HepG2 (cell line): ENCODE measurements at regions not wholly inside any gene's neighbourhood (a gene's known extent, or its start where the extent isn't known, plus 50 kb on each side); places are given as distances from the start of the nearest gene placed in this dataset.

Experiments
- BHLHE40 ChIP-seq: IDR thresholded peaks from 2 replicates; pipeline ENCODE4 v1.6.1; 2011; ENCODE audit warnings: low read length, improper control_type of control experiment
- CHD2 ChIP-seq: IDR thresholded peaks from 2 replicates; pipeline ENCODE4 v1.6.1; 2011; ENCODE audit warnings: low read depth, low read length, improper control_type of control experiment
- FOXA1 ChIP-seq, 2 experiments: fragments of 450-650 bp in 1 of 2; sonication (generic) in 1 of 2; formaldehyde crosslinking in 1 of 2; IDR thresholded peaks; 2 replicates each; pipeline versions ENCODE4 v1.4.0 to v1.6.1; 2016 to 2020; ENCODE audit warnings: missing genetic modification reagents in 1 of 2
- ISL2 ChIP-seq: sonication (generic); formaldehyde crosslinking; IDR thresholded peaks from 2 replicates; pipeline ENCODE4 v1.5.0; 2020; ENCODE audit warnings: missing genetic modification reagents
- KDM1A ChIP-seq: IDR thresholded peaks from 2 replicates; pipeline ENCODE4 v1.6.1; 2016; ENCODE audit warnings: missing compliant biosample characterization
- KDM2A ChIP-seq: sonication (generic); formaldehyde crosslinking; IDR thresholded peaks from 2 replicates; pipeline ENCODE4 v1.4.0; 2020; ENCODE audit warnings: low read depth, missing genetic modification reagents, borderline replicate concordance
- NFIB ChIP-seq: sonication (generic); formaldehyde crosslinking; IDR thresholded peaks from 2 replicates; pipeline ENCODE4 v1.9.0; 2021; ENCODE audit warnings: missing genetic modification reagents, mild to moderate bottlenecking, borderline replicate concordance
- RBM22 ChIP-seq: fragments of 200-400 bp; formaldehyde crosslinking; optimal IDR thresholded peaks from 2 replicates; pipeline ENCODE3; 2017; ENCODE audit warnings: mild to moderate bottlenecking, low read length, moderate library complexity
- TMF1 ChIP-seq: sonication (generic); formaldehyde crosslinking; IDR thresholded peaks from 2 replicates; pipeline ENCODE4 v1.8.1; 2022; ENCODE audit warnings: low read depth, missing genetic modification reagents
- XRCC5 ChIP-seq: fragments of 200-400 bp; formaldehyde crosslinking; optimal IDR thresholded peaks from 2 replicates; pipeline ENCODE3; 2017; ENCODE audit warnings: mild to moderate bottlenecking, low read length
- YEATS2 ChIP-seq: sonication (generic); formaldehyde crosslinking; IDR thresholded peaks from 2 replicates; pipeline ENCODE4 v1.4.0; 2020; ENCODE audit warnings: missing genetic modification reagents, borderline replicate concordance
- ZBTB1 ChIP-seq: sonication (generic); formaldehyde crosslinking; IDR thresholded peaks from 2 replicates; pipeline ENCODE4 v1.4.0; 2020; ENCODE audit warnings: missing genetic modification reagents, borderline replicate concordance
- ZMYM4 ChIP-seq: sonication (generic); formaldehyde crosslinking; IDR thresholded peaks from 2 replicates; pipeline ENCODE4 v1.8.1; 2023; ENCODE audit warnings: mild to moderate bottlenecking, missing genetic modification reagents
- ZNF367 ChIP-seq: sonication (generic); formaldehyde crosslinking; IDR thresholded peaks from 2 replicates; pipeline ENCODE4 v1.4.0; 2020; ENCODE audit warnings: missing genetic modification reagents, borderline replicate concordance
- ZNF891 ChIP-seq: sonication (generic); formaldehyde crosslinking; IDR thresholded peaks from 2 replicates; pipeline ENCODE4 v1.5.0; 2020; ENCODE audit warnings: mild to moderate bottlenecking, missing genetic modification reagents
- TF ChIP-seq, protein P1 (sequence below): sonication (generic); formaldehyde crosslinking; IDR thresholded peaks from 2 replicates; pipeline ENCODE4 v1.5.0; 2020; ENCODE audit warnings: mild to moderate bottlenecking, missing genetic modification reagents
- TF ChIP-seq, protein P2 (sequence below): IDR thresholded peaks from 2 replicates; pipeline ENCODE4 v1.6.1; 2016; ENCODE audit warnings: mild to moderate bottlenecking, missing biosample characterization, missing genetic modification reagents
- TF ChIP-seq, protein P3 (sequence below): sonication (generic); formaldehyde crosslinking; conservative IDR thresholded peaks from 2 replicates; pipeline ENCODE4 v1.4.0; 2020; ENCODE audit warnings: missing genetic modification reagents
- TF ChIP-seq, protein P4 (sequence below): sonication (generic); formaldehyde crosslinking; IDR thresholded peaks from 2 replicates; pipeline ENCODE4 v1.5.1; 2020; ENCODE audit warnings: mild to moderate bottlenecking, missing genetic modification reagents, borderline replicate concordance
- TF ChIP-seq, protein P5 (sequence below): sonication (generic); formaldehyde crosslinking; IDR thresholded peaks from 2 replicates; pipeline ENCODE4 v1.5.0; 2020; ENCODE audit warnings: missing genetic modification reagents

DNA sequence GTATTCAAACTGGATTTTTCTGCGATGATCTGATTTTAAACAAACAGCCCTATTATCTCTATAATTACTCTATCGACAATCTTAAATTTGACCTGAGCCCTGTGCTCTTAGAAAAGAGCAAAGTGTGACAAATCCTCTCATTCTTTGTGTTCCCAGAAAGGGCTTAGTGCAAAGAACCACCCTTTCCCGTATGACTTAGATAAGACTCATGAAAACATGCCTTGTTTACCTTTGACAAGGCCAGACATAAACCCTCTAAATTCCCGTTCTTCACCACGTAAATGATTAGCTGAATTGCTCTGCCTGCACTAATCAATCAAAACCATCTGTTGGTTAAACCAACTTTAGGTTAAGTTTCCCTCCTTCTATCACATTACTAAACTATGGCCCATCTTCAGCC is 285.7 kb upstream of the SEL1L start (continued):
- no peak for TF ChIP-seq ZNF367 (CRISPR knock-in tag)
- TF ChIP-seq, protein P1, sequence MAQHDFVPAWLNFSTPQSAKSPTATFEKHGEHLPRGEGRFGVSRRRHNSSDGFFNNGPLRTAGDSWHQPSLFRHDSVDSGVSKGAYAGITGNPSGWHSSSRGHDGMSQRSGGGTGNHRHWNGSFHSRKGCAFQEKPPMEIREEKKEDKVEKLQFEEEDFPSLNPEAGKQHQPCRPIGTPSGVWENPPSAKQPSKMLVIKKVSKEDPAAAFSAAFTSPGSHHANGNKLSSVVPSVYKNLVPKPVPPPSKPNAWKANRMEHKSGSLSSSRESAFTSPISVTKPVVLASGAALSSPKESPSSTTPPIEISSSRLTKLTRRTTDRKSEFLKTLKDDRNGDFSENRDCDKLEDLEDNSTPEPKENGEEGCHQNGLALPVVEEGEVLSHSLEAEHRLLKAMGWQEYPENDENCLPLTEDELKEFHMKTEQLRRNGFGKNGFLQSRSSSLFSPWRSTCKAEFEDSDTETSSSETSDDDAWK (CRISPR knock-in tag) = no peak
- no peak for TF ChIP-seq RBM22
- TF ChIP-seq, protein P2, sequence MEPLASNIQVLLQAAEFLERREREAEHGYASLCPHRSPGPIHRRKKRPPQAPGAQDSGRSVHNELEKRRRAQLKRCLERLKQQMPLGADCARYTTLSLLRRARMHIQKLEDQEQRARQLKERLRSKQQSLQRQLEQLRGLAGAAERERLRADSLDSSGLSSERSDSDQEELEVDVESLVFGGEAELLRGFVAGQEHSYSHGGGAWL = no peak
- no peak for TF ChIP-seq BHLHE40
- no peak for TF ChIP-seq ZBTB1 (CRISPR knock-in tag)
- TF ChIP-seq TMF1 = no peak
- TF ChIP-seq, protein P3, sequence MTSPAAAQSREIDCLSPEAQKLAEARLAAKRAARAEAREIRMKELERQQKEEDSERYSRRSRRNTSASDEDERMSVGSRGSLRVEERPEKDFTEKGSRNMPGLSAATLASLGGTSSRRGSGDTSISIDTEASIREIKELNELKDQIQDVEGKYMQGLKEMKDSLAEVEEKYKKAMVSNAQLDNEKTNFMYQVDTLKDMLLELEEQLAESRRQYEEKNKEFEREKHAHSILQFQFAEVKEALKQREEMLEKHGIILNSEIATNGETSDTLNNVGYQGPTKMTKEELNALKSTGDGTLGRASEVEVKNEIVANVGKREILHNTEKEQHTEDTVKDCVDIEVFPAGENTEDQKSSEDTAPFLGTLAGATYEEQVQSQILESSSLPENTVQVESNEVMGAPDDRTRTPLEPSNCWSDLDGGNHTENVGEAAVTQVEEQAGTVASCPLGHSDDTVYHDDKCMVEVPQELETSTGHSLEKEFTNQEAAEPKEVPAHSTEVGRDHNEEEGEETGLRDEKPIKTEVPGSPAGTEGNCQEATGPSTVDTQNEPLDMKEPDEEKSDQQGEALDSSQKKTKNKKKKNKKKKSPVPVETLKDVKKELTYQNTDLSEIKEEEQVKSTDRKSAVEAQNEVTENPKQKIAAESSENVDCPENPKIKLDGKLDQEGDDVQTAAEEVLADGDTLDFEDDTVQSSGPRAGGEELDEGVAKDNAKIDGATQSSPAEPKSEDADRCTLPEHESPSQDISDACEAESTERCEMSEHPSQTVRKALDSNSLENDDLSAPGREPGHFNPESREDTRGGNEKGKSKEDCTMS (CRISPR knock-in tag) = no peak
- TF ChIP-seq XRCC5 = no peak
- no peak for TF ChIP-seq CHD2
- TF ChIP-seq YEATS2 (CRISPR knock-in tag) = no peak
- TF ChIP-seq KDM2A (CRISPR knock-in tag) = no peak
- no peak for TF ChIP-seq NFIB
- no peak for TF ChIP-seq ZMYM4
- TF ChIP-seq FOXA1 (IDR thresholded peaks at IDR 0.05) = no peak
- peak; percentile 78 for TF ChIP-seq FOXA1 (CRISPR knock-in tag; IDR thresholded peaks at IDR 0.05)
- no peak for TF ChIP-seq KDM1A
- no peak for TF ChIP-seq ZNF891 (CRISPR knock-in tag)
- TF ChIP-seq ISL2 (CRISPR knock-in tag) = no peak
- TF ChIP-seq, protein P4, sequence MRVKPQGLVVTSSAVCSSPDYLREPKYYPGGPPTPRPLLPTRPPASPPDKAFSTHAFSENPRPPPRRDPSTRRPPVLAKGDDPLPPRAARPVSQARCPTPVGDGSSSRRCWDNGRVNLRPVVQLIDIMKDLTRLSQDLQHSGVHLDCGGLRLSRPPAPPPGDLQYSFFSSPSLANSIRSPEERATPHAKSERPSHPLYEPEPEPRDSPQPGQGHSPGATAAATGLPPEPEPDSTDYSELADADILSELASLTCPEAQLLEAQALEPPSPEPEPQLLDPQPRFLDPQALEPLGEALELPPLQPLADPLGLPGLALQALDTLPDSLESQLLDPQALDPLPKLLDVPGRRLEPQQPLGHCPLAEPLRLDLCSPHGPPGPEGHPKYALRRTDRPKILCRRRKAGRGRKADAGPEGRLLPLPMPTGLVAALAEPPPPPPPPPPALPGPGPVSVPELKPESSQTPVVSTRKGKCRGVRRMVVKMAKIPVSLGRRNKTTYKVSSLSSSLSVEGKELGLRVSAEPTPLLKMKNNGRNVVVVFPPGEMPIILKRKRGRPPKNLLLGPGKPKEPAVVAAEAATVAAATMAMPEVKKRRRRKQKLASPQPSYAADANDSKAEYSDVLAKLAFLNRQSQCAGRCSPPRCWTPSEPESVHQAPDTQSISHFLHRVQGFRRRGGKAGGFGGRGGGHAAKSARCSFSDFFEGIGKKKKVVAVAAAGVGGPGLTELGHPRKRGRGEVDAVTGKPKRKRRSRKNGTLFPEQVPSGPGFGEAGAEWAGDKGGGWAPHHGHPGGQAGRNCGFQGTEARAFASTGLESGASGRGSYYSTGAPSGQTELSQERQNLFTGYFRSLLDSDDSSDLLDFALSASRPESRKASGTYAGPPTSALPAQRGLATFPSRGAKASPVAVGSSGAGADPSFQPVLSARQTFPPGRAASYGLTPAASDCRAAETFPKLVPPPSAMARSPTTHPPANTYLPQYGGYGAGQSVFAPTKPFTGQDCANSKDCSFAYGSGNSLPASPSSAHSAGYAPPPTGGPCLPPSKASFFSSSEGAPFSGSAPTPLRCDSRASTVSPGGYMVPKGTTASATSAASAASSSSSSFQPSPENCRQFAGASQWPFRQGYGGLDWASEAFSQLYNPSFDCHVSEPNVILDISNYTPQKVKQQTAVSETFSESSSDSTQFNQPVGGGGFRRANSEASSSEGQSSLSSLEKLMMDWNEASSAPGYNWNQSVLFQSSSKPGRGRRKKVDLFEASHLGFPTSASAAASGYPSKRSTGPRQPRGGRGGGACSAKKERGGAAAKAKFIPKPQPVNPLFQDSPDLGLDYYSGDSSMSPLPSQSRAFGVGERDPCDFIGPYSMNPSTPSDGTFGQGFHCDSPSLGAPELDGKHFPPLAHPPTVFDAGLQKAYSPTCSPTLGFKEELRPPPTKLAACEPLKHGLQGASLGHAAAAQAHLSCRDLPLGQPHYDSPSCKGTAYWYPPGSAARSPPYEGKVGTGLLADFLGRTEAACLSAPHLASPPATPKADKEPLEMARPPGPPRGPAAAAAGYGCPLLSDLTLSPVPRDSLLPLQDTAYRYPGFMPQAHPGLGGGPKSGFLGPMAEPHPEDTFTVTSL = no peak
- TF ChIP-seq, protein P5, sequence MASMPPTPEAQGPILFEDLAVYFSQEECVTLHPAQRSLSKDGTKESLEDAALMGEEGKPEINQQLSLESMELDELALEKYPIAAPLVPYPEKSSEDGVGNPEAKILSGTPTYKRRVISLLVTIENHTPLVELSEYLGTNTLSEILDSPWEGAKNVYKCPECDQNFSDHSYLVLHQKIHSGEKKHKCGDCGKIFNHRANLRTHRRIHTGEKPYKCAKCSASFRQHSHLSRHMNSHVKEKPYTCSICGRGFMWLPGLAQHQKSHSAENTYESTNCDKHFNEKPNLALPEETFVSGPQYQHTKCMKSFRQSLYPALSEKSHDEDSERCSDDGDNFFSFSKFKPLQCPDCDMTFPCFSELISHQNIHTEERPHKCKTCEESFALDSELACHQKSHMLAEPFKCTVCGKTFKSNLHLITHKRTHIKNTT = no peak
